ENCODE measurements at regions not wholly inside any gene's neighbourhood (a gene's known extent, or its start where the extent isn't known, plus 50 kb on each side); places are given as distances from the start of the nearest gene placed in this dataset.

DNA sequence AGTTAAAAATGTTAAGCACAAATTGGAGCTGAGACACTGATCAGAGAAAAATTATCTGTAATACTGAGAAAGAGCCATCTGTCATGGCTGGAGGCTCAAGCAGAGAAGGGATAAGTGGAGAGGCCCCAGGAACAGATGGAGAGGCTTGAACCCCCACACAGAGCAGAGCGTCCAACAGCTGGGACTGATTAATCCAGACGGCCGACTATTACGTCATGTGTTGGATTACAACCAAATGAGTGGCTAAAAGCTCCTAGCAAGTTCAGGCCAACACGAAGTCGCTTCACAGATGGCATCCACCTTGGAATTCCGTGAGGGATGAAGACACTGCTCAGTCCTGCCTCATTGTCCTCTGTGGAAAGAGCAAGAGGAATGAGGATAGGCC lies 57.7 kb upstream of the ATXN3L start:
- TF ChIP-seq POLR2A (IDR thresholded peaks at IDR 0.05): no peak
- TF ChIP-seq POLR2AphosphoS5 (IDR thresholded peaks at IDR 0.05): no peak
- TF ChIP-seq, protein P1, sequence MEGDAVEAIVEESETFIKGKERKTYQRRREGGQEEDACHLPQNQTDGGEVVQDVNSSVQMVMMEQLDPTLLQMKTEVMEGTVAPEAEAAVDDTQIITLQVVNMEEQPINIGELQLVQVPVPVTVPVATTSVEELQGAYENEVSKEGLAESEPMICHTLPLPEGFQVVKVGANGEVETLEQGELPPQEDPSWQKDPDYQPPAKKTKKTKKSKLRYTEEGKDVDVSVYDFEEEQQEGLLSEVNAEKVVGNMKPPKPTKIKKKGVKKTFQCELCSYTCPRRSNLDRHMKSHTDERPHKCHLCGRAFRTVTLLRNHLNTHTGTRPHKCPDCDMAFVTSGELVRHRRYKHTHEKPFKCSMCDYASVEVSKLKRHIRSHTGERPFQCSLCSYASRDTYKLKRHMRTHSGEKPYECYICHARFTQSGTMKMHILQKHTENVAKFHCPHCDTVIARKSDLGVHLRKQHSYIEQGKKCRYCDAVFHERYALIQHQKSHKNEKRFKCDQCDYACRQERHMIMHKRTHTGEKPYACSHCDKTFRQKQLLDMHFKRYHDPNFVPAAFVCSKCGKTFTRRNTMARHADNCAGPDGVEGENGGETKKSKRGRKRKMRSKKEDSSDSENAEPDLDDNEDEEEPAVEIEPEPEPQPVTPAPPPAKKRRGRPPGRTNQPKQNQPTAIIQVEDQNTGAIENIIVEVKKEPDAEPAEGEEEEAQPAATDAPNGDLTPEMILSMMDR (IDR thresholded peaks at IDR 0.05): no peak
